GM19238 (cell line): ENCODE measurements at regions not wholly inside any gene's neighbourhood (a gene's known extent, or its start where the extent isn't known, plus 50 kb on each side); places are given as distances from the start of the nearest gene placed in this dataset.
"Not testable (repeated sequence)": the region's sequence is repeated elsewhere in the genome, so short reads cannot be mapped to it uniquely, and the experiment has no call there.

ENCODE experiments used
- DNase-seq: peaks from one replicate; pipeline ENCODE4 v3.0.0; 2011; ENCODE audit warnings: low spot score; ENCODE audit not compliant: insufficient read length

DNA sequence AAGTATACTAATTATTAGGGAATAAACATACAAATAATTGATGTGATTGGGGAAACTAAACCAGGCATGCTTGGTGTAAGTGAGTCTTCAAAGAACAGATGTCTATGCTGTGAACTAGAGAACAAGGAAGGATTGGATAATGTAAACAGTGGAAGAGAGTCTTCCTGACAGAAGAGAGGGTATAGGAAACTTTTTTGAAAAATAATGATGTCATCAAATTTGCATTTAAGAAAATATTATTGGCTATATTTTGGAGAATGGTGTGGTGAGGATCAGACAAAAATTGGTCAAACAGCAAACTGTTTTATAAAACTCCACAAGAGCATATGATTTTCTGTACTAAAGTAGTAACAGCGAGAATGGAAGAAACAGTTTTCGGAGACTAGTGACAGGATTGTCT lies 537.7 kb downstream of the TRAM1L1 start:
- DNase-seq, result no peak

DNA sequence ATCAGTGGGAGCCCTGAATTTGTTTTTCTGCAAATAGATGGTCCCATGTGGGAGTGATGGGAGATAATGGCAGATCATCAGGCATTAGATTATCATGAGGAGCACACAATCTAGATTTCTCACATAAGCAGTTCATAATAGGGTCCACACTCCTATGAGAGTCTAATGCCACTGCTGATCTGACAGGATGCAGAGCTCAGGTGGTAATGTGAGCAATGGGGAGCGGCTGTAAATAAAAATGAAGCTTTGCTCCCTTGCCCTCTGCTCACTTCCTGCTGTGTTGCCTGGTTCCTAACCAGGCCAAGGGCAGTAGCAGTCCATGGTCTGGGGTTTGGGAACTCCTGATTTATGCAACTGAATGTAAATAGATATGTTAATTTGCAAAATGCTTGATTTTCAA lies 538.6 kb downstream of the TRAM1L1 start:
- DNase-seq, result no peak

DNA sequence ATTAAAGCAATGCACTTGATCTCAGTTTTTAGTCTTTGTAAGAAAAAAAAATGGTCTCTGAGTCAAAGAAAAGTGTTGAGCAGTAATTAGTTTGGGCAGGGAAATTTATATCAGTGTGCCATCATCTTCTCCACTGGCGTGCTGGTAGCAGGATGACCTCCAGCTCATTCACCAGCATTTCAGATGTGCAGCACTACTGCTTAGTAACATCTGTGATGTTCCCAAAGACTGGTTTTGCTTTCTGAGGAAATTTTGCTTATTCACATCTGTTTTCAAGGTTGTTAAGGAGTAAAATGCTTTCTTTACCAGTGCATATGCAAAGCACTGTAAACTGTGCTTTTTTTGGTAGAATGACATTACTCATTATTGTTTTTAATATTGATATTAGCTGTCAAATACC lies 540.4 kb downstream of the TRAM1L1 start:
- no peak for DNase-seq

DNA sequence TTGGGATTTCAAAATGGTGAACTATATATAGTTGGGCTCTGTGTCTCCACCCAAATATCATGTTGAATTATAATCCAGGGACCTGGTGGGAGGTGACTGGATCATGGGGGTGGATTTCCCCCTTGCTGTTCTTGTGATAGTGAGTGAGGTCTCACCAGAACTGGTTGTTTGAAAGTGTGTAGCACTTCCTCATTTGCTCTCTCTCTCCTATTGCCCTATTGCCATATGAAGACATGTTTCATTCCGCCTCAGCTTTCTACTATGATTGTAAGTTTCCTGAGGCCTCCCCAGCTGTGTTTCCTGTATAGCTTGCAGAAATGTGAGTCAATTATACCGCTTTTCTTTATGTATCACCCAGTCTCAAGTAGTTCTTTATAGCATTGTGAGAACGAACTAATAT lies 545.6 kb downstream of the TRAM1L1 start:
- DNase-seq, result no peak

DNA sequence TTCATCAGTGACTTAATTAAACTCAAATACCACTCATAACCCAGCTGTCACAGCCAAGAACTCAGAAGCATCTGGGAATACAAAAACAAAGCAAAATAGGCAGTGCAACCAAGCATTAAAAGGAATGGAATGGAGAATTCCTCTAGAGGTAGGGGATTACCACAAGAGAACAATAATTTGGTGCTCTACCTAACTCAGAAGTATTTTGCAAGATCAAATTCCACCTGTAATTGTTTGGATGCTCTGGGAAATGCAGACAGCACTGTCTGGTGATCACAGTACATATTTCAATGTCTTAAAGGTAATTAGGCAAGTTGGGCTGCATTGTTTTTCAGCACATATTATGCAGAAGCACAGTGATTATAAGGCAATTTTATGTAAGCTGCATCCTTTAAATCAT lies 547.5 kb downstream of the TRAM1L1 start:
- no peak for DNase-seq

DNA sequence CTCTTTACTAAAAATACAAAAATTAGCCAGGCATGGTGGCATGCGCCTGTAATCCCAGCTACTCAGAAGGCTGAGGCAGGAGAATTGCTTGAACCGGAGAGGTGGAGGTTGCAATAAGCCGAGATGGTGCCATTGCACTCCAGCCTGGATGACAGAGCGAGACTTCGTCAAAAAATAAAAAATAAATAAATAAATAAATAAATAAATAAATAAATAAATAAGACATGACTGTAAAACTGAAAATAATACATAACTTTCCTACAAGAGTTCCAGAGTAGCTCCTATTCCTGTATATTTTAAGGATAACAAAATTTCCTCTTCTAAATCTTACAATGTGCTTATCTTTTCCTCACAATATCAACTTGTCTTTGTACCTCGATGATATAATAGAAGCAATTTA lies 549.4 kb downstream of the TRAM1L1 start:
- not testable (repeated sequence) for DNase-seq

DNA sequence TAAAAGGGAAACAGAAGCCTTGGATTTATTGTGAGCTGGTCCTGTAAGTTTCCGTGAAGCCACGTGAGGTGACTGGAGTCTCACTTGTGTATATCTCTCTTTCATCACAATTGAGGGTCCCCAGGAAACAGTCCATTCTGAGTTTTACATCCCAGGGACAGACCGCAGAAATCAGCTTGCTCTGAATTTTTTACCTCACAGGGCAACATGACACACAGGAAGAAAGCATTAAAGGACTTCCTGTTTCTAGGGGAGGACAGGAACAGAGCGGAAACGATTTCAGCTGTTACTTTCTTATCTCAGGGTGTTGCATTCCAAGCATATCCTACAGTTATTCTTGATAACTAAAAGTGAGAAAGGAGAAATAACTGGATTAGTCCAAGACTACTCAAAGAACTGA lies 553.5 kb downstream of the TRAM1L1 start:
- no peak for DNase-seq

DNA sequence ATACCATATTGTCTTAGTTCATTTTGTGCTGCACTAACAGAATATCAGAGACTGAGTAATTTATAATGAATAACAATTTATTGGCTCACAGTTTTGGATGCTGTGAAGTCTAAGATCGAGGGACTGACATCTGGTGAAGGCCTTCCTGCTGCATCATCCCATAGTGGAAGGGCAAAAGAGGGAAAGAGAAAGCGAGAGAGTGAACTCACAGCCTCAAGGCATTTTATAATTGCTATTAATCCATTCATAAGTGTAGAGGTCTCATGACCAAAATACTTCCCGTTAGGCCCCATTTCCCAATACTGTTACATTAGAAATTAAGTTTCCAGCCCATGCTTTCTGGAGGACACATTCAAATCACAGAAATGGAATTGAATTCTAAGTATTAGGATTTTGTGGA lies 554.4 kb downstream of the TRAM1L1 start:
- no peak for DNase-seq

DNA sequence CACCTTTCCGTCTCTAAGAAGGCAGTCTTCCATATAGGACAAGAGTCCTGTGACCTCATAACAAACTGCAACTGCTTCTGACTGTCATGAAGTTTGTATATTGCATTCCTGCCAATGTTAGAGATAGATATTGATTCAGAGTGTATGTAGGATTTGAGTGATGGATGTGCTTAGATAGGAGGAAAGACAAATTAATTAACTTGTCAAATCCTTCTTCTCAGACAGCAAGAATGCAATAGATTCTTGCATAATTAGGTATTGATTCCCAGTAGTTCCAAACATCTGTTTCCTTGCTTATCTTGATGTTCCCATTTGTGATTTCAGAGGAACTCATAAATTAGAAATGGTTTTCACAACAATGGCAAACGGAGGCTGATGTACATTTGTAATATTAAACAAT lies 555.3 kb downstream of the TRAM1L1 start:
- no peak for DNase-seq

DNA sequence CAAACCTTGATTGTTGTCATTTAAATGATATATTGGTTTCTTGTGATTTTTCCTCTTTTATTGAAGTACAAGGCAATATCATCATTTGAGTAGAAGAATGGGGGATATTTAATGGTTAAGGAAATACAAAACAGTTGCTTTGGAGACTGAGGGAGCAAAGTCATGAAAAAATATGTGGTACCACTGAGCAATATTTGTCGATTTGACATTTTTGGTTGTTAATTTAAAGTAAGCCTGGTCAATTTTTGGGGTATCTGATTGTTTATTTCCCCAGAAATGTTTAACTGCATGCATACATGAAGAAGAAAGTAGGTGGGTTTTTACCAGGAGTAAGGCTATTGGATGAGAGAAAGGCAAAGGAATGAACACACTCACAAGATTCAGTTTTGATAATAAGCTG lies 556.2 kb downstream of the TRAM1L1 start:
- DNase-seq, result no peak

DNA sequence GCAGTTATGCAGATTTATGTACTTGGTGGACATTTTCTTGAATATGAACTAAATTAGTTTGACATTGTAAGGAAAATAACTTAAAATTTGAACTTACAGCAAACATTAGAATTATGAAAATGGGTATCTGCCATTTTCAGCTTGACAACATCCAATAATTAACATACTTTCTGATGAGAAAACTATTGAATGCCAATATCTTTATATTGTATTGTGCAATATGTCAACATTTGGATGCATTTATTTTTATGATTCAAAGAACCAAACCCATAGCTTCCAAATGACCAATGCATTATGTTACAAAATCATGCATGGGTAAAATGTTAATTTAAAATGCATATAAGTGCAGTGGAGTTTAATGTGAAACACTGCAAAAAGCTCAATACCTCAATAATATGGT lies 562.5 kb downstream of the TRAM1L1 start:
- no peak for DNase-seq

DNA sequence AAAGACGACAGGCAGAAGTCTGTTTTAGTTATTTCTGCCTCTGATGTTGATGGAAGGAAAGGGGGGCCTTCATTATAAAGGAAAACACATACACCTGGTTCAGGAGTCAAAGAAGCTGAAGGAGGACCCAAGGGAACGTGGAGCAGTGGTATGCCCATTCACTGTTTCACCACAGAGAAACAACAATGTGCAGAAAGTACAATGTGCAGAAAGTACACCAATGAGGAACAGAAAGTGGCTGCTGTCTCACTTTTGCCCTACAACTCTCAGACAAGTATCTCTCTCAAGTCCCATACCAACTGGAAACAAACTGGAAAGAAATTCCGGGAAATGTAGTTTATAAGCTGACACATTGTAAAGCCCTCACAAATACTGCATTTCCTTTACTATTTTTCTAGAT lies 564.5 kb downstream of the TRAM1L1 start:
- DNase-seq, result no peak

DNA sequence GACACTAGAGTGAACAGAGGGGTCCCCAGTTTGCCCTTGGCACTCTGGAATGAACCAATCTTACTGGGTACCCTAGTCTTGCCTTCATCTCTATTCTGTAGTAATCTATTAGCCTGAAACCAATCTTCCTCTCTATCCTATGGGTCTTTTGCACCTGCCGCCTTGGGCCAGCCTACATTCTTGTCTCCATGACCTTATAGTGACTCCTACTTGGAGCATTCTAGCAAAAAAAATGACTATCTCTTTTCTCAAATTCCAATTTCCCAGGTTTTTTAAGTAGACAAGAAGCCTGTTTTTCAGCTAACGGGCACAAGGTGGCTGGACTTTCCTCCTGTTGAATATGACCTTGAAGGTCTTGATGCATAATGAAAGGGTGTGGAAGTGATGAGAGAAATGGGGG lies 568.7 kb downstream of the TRAM1L1 start:
- no peak for DNase-seq

DNA sequence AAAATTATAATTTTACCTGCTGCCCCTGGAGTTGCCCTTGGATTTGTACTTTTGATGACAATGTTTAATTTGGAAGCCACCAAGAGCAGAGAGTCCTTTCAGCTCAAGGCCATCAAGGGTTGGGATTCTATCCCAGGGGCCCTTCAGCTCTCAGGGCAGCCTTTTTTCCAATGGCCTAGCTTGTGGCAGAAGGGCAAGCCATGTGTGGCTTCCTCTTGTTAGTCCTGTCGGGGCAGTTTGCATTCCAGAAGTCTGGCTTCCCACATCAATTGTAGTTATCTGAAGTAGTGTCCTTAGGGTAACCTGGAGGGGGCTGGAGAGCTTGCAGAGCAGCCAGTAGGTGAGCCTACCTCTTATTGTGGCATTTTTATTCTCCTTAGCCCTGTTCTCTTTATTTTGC lies 569.4 kb downstream of the TRAM1L1 start:
- no peak for DNase-seq

DNA sequence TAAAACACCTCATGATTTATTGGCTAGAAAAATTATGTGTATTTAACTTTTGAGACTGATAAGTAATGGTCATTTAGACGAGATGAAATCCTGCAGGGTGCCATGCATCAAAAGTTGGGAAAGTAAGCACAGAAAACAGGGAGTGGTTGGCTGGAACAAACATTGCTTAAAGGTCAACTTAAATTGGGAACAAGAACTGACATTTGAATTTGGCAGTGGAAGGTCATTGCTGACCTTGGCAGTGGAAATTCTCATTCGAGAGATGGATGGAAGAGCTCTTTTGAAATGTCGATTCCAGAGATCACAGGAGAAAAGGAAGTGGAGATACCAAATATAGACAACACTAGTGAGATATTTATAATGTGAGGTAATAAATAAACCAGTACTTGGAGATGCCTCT lies 572.8 kb downstream of the TRAM1L1 start:
- DNase-seq, result no peak

DNA sequence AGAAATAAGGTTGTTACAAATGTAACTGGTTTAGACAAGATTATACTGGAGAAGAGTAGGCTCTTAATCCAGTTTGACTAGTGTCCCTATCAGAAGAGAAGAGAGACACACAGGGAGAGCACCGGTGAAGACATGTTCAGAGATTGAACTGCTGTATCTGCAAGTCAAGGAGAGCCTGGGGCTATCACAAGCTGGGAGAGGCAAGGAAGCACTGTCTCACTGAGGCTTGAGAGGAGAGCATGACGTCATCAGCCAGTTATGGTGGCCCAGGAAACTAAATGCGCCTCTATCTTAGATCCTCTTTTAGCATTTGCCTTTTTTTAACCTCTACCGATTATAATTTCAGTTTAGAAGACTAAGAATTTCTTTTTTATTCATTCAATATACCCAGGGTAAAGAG lies 583.4 kb downstream of the TRAM1L1 start:
- DNase-seq, result no peak

DNA sequence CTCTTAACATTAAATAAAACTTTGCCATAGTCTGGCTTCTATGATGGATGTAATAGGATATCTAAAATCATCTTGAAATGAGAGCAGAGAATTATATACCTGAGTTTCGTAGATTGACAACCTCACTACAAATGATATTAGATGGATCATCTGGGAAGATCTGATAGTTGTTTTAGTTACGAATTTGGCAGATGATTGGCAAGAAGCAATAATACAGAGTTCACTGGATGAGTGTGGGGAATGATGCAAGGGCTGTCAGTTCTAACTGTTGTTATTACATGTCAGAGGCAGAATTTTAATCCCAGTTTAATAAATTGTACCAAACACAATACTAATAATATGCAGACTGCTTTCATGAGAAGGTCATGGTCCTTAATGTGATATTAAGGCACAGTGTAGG lies 585.2 kb downstream of the TRAM1L1 start:
- DNase-seq, result no peak

DNA sequence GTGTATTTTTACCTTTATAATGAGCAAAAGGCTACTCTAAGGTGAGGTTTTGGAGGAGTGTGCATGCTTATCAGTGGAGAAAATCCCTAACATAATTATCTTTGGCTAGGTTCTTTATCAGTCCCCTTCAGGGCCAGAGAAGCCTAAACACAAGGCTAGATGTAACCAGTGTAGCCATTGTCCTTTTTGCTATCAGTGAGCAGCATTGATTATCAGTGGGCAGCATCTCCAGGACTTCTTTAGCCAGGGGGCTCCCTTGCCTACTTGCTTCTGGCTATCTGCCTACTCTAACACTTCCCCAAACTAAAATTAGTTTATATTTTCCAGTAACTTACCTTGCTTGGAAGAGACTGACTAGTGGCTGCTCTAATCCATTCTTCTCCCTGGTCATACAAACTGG lies 595.6 kb downstream of the TRAM1L1 start:
- DNase-seq, result no peak

DNA sequence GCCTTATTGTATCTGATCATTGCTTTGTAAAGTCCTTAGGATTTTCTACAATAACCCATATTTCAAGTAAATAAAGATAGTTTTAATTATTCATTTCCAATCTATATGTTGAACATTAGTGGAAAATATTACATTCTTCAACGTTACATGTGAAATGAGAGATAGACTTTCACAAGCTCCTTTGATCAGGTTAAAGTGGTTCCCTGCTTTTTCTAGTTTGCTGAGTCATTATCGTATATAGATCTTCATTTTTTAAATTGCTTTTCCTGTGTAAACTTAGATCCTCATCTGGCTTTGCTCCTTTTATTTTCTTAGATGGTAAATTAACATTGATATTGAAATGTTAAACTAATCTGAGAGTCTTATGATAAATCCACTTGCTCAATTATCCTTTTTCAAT lies 599.0 kb downstream of the TRAM1L1 start:
- DNase-seq, result no peak

DNA sequence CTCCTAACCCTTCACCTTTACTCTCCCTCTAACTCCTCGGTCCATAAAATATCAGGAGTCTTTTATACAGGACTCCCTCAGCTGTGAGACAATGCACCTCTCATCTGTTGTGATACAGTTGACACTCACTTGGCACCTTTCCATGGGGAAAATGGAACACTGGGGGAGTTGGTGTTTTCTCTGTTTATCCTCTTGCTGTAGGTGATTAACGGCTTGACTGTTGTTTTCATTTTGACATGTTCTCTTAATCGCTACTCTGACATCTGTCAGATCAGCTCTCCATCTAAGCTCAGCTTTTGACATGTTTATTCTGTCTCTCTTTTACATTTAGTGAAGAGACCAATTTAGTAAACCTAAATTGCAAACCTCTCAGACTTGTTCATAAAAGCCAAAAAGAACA lies 604.8 kb downstream of the TRAM1L1 start:
- DNase-seq, result no peak

DNA sequence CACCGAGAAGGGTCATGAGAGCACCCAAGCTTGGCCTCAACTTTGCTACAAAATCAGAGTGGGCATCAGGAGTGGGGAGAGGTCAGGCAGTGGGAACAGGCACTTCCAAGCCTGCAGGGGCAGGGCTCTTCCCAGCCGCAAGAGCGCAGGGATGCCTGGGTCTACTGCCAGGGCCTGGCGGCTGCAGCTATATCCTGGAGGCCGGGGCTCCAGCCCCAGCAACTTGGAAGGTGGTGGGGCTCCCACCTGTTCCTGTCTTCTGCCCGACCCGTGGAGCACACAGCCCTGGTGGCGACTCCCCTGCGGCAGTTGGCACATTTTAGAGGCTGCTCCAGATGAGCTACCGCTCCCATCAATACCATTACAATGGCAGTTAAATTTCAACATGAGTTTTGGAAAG lies 607.0 kb downstream of the TRAM1L1 start:
- no peak for DNase-seq

DNA sequence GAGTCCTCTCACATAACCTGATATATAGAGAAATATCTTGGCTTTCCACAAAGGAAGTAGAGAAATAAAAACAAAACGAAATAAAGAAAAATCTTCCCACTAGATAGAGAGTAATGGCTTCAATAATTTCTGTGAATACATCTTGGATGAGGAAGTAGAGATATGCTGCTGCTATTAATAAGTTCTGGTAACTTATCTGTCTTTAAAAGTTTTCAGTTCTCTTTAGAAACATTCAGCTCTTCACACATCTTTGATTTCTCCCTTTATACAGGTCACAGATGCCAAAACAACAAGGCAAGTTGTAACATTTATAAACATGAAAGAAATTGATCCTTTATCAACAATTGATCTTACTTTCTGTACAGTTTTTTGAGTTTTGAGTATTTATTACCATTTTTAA lies 615.8 kb downstream of the TRAM1L1 start:
- no peak for DNase-seq

DNA sequence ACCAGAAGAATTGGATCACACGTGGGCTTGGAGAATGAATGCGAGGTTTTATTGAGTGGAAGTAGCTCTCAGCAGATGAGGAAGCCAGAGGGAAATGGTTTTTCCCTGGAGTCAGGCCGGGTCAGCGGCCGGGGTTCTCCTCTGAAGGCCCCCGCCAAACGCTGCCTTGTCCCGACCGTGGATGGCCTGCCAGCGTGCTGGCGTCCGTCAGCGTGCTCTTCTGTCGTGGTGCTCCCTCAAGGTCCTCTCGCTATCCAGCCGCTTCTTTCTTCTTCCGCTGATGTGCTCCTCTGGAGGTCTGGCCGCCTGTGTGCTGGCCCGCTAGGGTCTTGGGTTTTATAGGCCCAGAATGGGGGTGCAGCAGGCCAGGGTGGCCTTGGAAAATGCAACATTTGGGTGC lies 632.2 kb downstream of the TRAM1L1 start:
- DNase-seq, result no peak

DNA sequence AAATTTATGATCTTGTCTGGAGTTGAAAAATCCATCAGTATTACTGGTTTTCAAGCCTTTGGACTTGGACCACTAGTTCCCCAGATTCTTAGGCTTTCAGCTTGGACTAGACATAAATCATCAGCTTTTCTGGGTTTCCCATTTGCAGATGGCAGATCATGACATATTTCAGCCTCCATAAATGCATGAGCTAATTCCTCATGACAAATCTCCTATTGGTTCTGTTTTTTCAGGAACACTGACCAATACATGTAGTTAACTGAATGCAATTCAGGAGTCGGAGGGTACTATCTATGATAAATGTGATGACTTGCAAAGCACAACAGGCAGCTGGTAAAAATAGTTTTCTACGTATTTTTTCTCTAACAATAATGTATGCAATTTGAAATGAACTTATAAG lies 635.6 kb downstream of the TRAM1L1 start:
- DNase-seq, result no peak

DNA sequence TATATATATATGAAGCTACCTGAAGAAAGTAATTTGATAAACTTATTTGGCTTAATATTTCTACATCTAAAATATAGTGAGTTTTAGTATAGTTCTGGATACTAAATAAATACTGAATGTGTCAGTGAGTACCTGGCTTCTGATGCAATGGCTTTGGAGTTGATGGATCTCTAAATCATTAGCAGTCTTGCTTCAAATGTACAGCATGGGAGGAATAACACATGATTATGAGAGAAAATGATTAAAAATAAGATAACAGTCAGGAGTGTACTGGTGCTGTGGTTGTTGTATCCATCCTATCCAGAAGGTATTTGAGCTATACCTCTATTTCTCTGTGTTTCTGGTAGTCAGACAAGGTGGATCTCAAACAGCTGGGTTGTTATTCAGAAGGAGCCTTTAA lies 641.3 kb downstream of the TRAM1L1 start:
- no peak for DNase-seq
